ENCODE measurements at regions not wholly inside any gene's neighbourhood (a gene's known extent, or its start where the extent isn't known, plus 50 kb on each side); places are given as distances from the start of the nearest gene placed in this dataset.

DNA sequence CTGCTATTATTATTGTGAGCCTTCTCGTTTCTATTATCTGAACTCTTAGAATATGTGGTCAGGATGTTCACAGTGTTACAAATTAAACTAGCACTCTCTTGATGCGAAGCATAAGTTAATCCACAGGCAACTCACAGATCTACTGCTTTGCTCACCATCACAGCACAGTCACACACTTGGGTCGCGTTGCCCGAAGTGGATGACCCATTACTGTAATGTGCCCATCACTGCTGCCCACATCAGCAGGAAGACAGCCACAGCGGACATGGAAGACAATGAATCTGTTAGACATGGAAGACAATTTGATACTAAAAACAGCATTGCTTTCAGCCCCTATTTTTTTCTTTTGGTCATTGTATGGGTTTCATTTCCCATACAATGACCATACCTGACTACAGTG lies 216.4 kb upstream of the B3GAT1 start:
- DNase-seq (ENCODE audit: low read depth, low spot score) = no peak

DNA sequence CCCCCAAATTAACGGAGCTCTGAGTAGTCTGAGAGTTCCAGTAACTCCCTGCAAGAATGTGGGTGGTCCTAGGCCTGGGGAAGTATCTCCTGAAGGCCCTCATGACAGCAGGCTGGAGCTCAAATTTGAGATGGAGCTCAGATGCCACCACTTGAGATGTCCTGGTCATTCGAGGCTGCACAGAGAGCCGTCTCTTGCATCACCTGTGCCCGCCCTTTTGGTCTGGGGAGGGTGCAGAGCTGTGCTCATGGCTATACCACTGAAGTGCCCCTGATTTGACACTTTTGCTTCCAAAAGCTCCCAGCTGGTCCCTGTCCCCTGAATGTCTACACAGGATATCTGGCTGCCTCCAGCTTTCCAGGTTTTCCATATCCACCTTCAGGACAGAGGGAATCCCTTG lies 214.0 kb upstream of the B3GAT1 start:
- DNase-seq (ENCODE audit: low read depth, low spot score) = no peak

DNA sequence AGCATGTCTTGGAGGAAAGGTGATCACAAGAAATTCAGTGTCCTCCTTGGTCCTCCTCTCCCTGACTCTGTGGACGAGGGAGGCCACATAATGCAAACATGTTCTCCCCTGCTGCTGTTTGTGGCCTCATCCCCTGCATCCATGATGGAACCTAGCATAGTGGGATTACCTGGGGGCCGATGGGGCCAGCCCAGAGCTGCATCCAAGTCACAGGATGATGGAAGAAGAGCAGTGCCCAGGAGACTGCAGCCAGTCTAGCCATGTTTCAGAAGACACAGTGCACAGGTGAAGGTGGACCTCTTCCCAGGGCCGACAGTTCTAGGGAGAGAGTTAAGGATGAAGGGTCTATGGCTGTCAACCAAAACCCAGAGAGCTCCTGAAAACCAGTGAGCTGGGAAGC lies 213.6 kb upstream of the B3GAT1 start:
- no peak for DNase-seq (ENCODE audit: low read depth, low spot score)

DNA sequence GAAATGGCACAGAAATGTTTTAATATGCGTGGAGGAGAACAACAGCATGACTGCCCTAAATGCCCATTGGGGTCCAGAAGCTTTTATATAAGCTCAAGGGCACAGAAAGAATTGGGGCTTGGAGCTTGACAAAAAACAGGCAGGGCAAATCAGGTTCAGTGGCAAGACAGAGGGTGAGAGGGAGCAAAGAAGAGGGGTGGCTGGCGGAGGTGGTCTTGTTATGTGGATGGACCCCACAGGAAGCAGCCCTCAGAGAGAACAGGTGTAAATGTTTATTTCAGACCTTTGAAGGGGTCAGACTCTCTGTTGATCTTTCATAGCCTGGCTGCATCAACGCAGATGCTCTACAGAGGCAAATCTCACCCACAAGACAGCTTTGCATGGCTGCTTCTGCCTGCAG lies 213.1 kb upstream of the B3GAT1 start:
- DNase-seq (ENCODE audit: low read depth, low spot score) = no peak

DNA sequence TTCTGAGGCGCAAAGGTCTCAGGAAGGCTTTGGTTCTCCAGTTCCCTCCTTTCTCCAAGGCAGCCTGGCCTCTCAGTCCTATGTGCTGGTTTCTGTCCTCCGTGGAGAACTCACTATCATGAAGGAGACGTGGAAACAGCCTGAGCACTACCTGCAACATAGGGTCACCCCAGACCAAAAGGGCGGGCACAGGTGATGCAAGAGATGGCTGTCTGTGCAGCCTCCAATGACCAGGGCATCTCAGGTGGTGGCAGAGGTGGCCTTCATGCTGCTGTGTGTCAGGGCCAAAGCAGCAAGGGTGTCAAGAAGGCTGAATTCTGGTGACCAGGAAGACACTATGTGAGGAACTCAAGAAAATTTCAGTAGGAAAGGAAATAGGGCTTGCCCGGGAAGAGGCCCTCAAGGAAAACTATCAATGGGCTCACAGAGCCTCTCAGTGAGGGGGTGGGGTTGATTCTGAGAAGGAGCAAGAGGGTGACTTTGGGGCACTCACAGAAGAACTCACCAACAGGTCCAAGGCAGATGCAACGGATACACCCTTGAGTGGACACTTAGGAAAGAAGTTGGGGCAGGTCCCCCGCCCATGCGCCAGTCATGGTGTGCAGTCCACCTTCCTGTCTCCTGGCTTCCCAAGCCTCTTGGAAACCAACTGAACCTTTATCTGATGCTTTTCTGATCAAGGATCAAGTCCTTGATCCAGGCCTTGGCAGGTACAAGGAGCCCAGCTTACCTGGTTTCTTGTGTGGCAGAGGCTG lies 212.3 kb upstream of the B3GAT1 start:
- no peak for DNase-seq (ENCODE audit: low read depth, low spot score)

DNA sequence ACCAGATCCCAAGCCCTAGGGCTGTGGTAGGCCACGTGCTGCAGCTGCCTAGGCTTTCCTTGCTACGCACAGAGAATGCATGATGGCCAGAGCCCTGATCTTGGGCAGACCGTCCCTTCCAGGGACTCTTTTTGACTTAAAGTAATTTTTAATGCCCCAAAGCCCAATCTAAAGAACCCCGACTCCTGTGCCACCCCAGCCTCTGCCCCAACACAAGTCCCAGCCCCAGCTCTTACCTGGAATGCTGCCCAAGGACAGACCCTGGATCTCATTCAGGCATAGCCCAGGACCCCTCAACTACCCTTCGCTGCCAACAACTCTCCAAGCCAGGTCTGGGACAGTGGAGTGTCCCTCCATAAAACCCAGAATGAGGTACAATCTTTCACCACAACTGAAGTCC lies 211.7 kb upstream of the B3GAT1 start:
- DNase-seq (ENCODE audit: low read depth, low spot score) = no peak

DNA sequence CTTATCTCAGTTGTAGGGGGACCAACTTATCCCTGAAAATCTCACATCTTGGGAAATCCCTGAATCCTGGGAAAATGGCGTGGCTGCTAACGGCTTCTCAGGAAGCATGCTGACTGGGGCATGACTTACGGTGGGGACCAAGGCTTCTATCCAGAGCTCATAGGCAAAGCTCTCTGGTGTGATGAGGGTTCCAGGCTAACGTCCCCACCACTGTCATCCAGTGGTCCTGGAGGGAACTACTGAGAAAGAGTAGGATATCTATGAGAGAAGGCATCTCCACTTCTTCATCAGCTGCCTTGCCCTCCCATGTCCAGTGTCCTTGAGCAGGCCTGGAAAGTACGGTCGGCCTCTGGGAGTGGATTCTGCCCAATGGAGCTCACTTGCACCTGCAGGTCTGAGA lies 210.4 kb upstream of the B3GAT1 start:
- no peak for DNase-seq (ENCODE audit: low read depth, low spot score)

DNA sequence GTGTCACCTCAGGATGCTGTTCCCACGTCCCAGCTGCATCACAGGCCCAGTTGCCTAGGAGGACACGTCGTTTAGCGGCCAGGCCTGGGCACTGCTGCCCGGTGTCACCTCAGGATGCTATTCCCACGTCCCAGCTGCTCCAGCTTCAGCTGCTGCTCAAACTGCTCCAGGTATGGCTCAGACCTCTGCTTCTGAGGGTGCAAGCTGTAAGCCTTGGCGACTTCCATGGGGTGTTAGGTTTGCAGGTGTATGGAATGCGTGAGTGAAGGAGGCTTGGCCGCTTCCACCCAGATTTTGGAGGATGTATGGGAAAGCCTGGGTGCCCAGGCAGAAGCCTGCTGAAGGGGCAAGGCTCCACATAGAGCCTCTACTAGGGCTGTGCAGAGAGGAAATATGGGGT lies 205.3 kb upstream of the B3GAT1 start:
- DNase-seq (ENCODE audit: low read depth, low spot score) = no peak

DNA sequence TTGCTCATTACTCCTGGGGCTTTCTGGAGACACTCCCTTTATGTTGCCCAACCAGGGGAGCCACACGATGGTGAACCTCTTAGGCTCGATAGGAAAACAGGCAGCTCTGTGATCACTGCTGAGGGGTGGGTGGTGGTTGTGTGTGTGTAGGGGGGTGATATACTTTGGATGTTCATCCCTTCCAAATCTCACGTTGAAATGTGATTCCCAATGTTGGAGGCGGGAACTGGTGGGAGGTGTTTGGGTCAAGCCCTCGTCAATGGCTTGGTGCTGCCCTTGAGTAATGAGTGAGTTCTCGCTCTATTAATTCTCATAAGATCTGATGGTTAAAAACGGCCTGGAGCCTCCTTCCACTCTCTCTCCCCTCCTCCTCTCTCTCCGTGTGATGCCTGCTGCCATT lies 204.0 kb upstream of the B3GAT1 start:
- DNase-seq (ENCODE audit: low read depth, low spot score) = no peak

DNA sequence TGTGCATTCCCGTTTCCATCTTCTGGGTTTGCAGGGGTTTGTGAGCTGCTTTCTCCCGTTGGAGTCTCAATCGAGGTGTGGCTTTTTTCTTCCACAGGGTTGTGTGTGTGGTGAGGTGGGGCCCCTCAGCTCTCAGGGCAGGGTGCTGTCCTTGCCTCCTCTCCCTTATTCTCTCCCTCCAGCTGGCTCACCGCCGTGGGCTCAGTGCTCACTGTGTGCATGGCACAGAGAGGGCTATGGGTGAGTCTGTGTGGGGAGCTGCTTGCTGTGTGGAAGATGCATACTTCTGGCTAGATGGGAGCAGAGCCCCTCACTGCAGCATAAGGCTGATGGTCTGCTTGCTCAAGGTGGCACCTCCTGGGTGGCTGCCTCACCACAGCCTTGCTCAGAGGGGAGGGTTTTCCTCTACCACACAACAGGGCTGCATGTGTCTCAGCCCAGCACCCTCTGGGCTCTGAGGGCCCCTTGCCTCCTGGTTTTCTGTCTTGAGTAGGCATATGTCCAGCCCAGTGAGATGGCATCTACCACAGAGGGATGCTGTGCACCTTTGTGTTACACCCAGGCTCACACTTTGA lies 203.1 kb upstream of the B3GAT1 start:
- no peak for DNase-seq (ENCODE audit: low read depth, low spot score)

DNA sequence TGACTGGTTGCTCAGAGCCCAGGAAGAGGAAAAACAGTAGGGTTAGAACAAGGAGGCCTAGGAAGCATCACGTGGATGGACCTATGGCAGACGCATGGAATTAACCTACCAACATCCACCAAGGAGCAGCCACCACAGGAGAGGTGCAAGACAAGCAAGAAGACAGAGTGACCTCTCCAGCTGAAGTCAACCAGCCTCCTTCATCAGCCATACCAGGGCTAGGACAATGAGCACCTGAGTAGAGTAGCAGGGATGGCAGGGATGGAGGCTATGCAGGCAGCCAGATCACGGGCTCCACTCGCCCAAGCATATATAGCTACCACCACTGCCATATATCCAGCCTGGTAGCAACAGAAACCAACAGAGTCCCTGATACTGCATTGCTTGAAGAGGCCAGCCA lies 202.1 kb upstream of the B3GAT1 start:
- no peak for DNase-seq (ENCODE audit: low read depth, low spot score)

DNA sequence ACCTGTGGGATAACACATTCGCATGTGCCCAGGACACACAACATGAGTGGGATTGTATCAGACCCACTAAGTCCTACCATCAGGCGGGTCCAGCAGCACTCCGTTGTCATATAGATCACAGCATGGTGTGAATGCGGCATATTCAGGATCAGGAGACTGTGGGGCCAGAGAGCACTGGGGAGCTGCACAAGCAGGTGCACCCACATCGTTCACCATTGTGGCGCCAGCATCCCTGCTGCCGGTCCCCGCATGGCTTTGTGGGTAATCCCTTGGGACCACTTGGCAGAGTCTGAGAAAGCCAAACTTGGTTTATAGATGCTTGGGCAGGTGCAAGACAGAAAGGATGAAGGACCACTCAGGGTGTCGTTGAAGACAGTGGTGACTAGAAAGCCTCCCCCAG lies 201.6 kb upstream of the B3GAT1 start:
- DNase-seq (ENCODE audit: low read depth, low spot score) = no peak

DNA sequence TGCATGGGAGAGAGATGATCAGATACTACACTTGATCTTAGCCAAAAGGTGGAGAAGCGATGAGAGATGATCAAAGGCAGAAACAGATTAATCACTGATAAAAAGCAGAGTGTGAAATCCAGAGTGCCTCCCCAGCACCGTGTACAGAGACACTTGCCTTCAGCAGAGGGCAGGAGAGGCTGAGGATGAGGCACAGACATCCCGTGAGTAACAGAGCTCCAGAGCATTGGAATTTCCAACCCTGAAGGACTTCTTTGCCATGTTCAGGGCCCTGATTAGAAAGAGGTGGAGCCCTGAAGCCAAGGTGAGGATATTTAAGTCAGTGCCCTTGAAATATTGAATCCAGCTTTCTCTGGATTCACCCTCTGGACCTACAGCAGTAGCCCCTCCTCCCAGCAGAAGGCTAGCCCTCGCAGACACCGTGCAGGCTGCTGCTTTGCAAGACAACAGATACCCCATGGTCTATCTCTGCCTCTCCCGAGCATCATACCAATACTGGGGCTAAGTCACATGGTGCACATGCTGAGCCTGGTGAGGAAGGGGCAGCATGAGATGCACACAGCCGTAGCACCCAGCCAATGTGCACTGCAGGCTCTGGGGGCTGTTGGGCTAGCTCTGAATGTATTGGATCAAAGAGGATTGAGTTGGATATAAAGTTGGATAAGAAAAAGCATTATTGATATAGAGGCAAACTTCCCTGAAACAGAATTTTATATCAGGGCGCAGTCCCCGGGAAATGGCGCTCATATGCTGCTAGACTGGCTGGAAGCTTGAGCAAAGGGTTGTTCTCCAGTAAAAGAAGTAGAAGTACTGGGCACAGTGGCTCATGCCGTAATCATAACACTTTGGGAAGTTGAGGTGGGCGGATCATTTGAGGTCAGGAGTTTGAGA lies 200.3 kb upstream of the B3GAT1 start:
- DNase-seq (ENCODE audit: low read depth, low spot score) = no peak

DNA sequence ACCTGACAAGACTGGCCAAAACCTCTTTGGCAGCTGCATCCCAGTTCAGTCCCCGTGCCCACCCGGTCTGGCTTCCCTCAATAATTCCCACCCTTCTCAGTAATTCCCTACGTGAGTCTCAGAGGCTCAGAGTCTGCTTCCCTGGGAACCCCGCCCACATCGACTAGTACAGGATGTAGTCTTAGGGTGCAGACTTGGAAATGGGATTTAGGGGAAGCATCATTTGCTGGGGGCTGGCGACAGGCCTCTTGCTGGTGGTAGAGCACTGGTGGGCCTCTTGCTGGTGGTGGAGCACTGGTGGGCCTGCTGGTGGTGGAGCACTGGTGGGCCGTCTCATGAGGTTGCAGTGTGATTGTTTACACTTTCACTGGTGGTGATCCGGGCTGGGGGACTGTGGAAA lies 199.5 kb upstream of the B3GAT1 start:
- DNase-seq (ENCODE audit: low read depth, low spot score) = no peak

DNA sequence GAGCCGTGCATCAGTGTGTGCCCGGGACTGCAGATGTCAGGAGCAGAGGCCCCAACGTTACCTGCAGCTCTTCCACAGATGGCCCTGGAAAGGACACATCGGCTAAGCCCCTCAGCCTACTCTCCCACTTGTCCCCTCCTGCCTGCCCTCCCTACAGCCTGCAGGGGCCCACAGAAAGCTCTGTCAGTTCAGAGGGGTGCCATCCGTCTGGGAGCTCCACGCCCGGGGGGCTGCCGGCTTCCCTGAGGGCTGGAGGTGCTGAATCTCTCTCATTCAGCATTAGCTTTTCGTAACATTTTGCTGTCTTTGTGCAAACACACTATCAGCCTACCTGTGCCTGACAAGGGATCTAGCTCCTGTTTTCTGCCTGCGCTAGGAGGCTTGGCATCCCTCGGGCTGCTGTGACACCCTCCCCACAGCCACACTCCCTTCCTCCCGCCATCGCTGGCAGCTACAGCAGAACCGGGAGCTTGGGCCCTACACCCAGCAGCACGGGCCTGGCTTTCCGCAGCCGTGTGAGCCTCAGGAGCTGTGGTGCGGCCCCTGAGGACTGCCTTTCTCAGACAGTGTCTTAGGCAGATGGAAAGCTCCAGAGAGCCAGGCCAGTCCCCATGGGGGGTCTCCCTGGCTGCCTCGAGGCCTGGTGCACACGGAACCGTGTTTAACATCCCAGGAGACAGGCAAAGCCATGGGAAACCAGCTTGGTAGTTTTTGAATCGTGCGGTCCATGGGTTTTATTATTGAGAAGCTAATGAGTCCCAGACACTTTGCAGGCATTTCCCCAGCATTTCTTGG lies 198.3 kb upstream of the B3GAT1 start:
- no peak for DNase-seq (ENCODE audit: low read depth, low spot score)

DNA sequence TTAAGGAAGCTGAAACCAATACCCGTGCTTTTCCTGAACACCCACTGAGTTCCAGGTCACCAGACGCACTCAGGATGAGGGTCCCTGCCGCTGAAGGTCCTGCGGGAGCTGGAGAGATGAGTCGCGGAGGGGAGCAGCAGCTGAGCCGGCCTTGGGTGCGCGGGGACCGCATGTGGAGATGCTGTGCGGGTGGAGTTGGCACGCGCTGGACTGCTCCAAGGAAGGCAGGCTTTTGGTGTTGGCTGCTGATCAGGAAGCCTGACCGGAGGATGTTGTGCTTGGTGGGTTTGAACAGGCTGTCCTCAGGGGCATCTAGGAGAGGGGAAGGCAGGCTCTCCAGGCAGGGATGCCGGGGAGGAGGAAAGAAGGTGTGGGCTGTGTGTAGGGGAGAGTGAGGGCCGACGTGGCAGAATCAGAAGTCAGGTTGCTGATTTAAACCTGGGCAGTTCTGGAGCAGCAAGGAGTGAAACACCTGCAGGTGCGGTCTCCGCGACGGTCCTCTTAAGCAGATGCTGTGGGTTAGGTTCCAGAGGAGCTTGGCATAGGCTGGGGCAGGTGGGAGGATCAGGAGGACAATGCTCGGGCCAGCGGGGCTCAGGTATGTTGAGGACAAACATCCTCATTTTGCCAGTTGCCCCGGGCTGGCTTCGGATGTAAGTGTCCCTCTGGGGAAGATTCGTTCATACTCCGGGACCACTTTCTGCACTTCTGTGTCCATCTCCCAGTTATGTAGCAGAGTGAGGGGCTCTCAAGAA lies 197.5 kb upstream of the B3GAT1 start:
- DNase-seq (ENCODE audit: low read depth, low spot score) = no peak

DNA sequence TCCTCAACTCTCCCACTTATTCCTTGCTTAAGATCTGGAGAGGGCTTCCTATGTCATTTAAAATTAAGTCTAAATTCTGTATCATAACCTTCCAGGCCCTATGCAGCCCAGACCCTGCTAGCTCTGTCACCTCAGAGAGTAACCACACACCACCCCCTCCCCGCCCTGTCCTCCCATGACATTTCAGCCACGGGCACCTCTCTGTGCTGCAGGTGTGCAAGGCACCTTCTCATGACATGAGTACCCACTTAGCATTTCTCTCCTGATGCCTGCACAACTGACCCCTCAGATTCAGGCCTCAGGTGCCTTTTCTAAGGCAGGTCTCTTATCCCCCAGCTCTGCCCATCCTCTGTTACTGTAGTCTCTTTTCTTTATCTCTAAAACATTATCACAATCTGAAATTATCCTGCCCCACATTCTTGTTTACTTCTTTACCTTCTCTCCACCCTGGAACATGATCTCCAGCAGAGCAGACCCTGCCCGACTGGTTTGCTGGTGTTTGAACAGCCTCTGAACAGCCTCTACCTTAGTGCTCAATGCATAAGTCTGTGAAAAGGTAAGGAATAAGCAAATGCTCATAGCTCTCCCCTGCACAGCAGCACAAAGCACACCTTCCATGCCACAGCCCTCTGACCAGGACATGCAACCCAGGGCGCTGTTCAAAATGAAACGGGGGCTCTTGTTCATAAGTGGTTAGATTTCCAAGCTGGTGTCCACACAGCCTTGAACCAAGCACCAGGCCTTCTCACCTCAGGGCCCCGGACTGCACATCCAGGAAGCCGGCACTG lies 196.1 kb upstream of the B3GAT1 start:
- no peak for DNase-seq (ENCODE audit: low read depth, low spot score)

DNA sequence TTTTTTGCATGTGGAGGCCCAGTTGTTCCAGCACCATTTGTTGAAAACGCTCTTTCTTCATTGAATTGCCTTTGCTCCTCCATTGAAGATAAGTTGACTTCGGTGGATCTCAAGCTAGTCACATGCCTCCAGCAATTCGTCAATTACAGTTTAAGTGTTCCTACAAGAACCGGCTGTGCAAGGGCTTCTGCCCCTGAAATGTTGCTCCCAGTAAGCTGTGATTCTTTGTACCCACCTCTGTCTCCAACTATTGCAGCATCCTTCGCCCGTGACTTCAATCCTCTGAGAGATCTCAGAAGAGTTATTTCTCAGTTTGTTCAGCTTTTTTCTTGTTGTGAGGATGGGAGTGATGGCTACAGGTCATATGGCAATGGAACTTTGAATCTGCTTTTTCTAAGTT lies 194.2 kb upstream of the B3GAT1 start:
- DNase-seq (ENCODE audit: low read depth, low spot score) = no peak

DNA sequence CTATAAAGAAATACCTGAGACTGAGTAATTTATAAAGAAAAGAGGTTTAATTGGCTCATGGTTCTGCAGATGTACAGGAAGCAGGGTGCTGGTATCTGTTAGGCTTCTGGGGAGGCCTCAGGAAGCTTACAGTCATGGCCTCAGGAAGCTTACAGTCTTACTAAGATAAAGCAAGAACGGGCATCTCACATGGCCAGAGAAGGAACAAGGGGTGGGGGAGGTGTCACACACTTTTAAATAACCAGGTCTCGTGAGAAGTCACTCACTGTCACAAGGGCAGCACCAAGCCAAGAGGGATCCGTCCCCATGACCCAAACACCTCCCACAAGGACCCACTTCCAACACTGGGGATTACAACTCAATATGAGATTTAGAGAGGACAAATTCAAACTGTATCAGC lies 192.8 kb upstream of the B3GAT1 start:
- no peak for DNase-seq (ENCODE audit: low read depth, low spot score)

DNA sequence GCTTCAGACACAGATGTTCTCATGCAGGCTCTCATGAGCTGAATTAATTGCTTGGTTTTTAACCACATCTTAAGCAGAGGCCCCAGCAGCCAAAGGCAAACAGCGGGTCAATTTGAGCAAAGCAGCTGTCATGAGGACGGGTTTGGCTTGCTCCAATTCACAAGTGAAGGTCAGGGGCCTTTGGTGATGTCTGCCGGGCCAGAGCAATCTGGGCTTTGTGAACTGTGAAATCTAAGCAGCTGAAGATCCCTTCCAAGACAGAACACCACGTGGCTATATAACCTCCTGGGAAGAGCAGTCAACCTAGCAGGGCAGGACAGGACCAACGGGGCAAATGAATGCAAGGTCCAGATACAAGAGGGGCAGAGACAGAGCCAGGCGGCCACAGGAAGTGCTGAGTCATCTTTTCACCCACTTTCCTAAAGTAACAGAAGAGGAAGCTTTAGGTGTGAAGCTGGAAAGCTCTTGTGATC lies 187.3 kb upstream of the B3GAT1 start:
- DNase-seq (ENCODE audit: low read depth, low spot score) = no peak

Measured in activated CD4-positive, CD25-positive, alpha-beta regulatory T cell treated with anti-CD3 and anti-CD28 coated beads, Interleukin-2, amount 50 U/mL, for 16 hours (primary cell).